Adipocyte (in vitro differentiated cells): ENCODE measurements at regions not wholly inside any gene's neighbourhood (a gene's known extent, or its start where the extent isn't known, plus 50 kb on each side); places are given as distances from the start of the nearest gene placed in this dataset.
"Not testable (repeated sequence)": the region's sequence is repeated elsewhere in the genome, so short reads cannot be mapped to it uniquely, and the experiment has no call there.

Experiments used
- DNase-seq: peaks from one replicate; pipeline ENCODE4 v3.0.0-alpha.2; 2015; ENCODE audit warnings: low read depth
- H3K27me3 ChIP-seq: replicated peaks from 2 replicates; pipeline ENCODE4 v1.7.0; 2013; ENCODE audit warnings: mild to moderate bottlenecking, low read length, moderate library complexity; ENCODE audit not compliant: control insufficient read depth, insufficient read depth
- H3K36me3 ChIP-seq: 2 replicates; pipeline ENCODE4 v1.7.0; 2013; ENCODE audit warnings: low read length, mild to moderate bottlenecking, moderate library complexity; ENCODE audit not compliant: control insufficient read depth, insufficient read depth, severe bottlenecking
- H3K4me1 ChIP-seq: 2 replicates; pipeline ENCODE4 v1.7.0; 2013; ENCODE audit warnings: mild to moderate bottlenecking, low read length, moderate library complexity; ENCODE audit not compliant: control insufficient read depth, insufficient read depth
- H3K4me3 ChIP-seq: 2 replicates; pipeline ENCODE4 v1.7.0; 2013; ENCODE audit warnings: mild to moderate bottlenecking, low read length, moderate library complexity
- H3K9ac ChIP-seq: 2 replicates; pipeline ENCODE4 v1.7.0; 2013; ENCODE audit warnings: mild to moderate bottlenecking, low read length, moderate library complexity
- H3K9me3 ChIP-seq: 2 replicates; pipeline ENCODE4 v1.7.0; 2013; ENCODE audit warnings: mild to moderate bottlenecking, low read length, moderate library complexity; ENCODE audit not compliant: control insufficient read depth

DNA sequence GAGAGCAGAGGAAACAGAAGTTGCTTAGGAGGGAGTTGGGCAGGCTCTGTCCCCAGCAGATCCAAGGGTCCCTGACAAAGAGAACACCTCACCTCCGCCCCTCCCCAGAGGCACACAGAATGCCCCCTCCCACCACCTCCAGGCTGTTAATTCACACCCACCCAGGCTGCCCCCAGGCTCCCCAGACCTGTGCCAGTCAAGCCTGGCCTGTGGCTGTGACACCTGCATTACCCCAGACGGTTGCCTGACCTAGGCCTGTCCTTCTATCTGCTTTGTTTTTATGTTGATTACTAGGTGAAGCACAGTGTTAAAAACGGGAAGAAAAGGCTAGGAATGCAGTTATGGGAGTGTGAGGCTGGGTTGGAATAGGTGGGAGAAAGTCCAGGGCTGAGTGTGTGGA is 250.8 kb upstream of the PLGLB2 start:
- not testable (repeated sequence) for H3K27me3 ChIP-seq, DNase-seq, H3K9ac ChIP-seq, H3K4me3 ChIP-seq, H3K9me3 ChIP-seq, H3K4me1 ChIP-seq, H3K36me3 ChIP-seq

- not testable (repeated sequence) for H3K36me3 ChIP-seq, H3K9me3 ChIP-seq, H3K9ac ChIP-seq, DNase-seq, H3K4me3 ChIP-seq, H3K4me1 ChIP-seq, H3K27me3 ChIP-seq
Observed at GRCh38 chr2:87497700-87498099, 250.2 kb upstream of the PLGLB2 start.

- H3K9me3 ChIP-seq, H3K4me1 ChIP-seq, H3K36me3 ChIP-seq, DNase-seq, H3K27me3 ChIP-seq: not testable (repeated sequence)
- H3K4me3 ChIP-seq, result peak overlapping the region; percentile 50
- H3K9ac ChIP-seq, result peak overlapping the region; percentile 42
Observed at GRCh38 chr2:87498169-87498853, 249.6 kb upstream of the PLGLB2 start.

- not testable (repeated sequence) for H3K9me3 ChIP-seq, DNase-seq, H3K4me1 ChIP-seq, H3K27me3 ChIP-seq, H3K36me3 ChIP-seq
- peak overlapping the region; percentile 42 for H3K9ac ChIP-seq
- peak overlapping the region; percentile 50 for H3K4me3 ChIP-seq
Observed at GRCh38 chr2:87498854-87499238, 249.0 kb upstream of the PLGLB2 start.

DNA sequence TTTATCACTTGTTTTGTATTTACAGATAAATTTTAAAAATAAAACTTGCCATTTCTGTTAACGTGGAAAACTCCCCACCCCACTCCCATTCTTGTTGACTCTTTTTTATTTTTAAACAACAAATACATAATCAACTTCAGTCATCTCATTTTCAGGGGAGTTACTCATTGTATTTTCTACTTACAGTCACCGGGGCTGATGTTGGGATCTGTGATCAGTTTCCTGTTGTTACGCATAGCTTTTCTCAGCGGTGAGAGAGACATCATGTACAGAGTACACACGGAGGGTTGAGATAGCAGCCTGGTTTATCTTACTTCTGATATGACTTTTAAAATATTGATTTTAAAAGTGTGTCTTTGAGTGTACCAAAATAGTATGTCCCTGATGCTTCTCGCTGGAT is 248.0 kb upstream of the PLGLB2 start:
- H3K9me3 ChIP-seq, H3K4me1 ChIP-seq, H3K36me3 ChIP-seq, H3K4me3 ChIP-seq, H3K27me3 ChIP-seq, DNase-seq, H3K9ac ChIP-seq: not testable (repeated sequence)

GRCh38 chr2:87500421-87500820 is 247.5 kb upstream of the PLGLB2 start:
- not testable (repeated sequence) for H3K4me3 ChIP-seq, H3K9ac ChIP-seq, H3K27me3 ChIP-seq, H3K9me3 ChIP-seq, H3K36me3 ChIP-seq, DNase-seq, H3K4me1 ChIP-seq

GRCh38 chr2:87500951-87501350 is 246.9 kb upstream of the PLGLB2 start:
- H3K27me3 ChIP-seq, H3K36me3 ChIP-seq, H3K4me1 ChIP-seq, DNase-seq, H3K9me3 ChIP-seq, H3K4me3 ChIP-seq, H3K9ac ChIP-seq: not testable (repeated sequence)

- not testable (repeated sequence) for DNase-seq, H3K36me3 ChIP-seq, H3K9me3 ChIP-seq, H3K4me1 ChIP-seq, H3K27me3 ChIP-seq, H3K9ac ChIP-seq, H3K4me3 ChIP-seq
Observed at GRCh38 chr2:87502948-87503347, 244.9 kb upstream of the PLGLB2 start.

DNA sequence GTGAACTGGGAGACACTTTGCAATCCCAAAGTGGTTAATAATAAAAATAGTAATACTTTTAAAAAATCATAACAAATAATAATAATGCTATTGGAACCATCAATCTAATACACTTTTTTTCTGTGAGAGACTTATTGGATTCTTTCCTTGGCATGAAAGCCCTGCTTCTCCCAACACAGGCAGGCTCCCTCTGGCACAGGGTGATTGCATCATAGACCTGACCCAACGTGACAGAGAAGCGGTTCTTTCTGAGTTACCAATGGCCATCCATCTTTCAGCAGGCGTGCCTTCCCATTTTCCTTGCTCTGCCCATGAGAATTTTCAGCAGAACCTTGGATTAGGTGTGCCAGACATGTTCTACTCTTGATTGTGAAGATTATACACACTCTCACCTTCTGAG is 242.6 kb upstream of the PLGLB2 start:
- not testable (repeated sequence) for H3K9me3 ChIP-seq, H3K27me3 ChIP-seq, H3K9ac ChIP-seq, H3K36me3 ChIP-seq, H3K4me3 ChIP-seq, H3K4me1 ChIP-seq, DNase-seq

GRCh38 chr2:87505909-87506308 is 242.0 kb upstream of the PLGLB2 start:
- H3K27me3 ChIP-seq, H3K9ac ChIP-seq, H3K9me3 ChIP-seq, DNase-seq, H3K4me1 ChIP-seq, H3K4me3 ChIP-seq, H3K36me3 ChIP-seq: not testable (repeated sequence)

DNA sequence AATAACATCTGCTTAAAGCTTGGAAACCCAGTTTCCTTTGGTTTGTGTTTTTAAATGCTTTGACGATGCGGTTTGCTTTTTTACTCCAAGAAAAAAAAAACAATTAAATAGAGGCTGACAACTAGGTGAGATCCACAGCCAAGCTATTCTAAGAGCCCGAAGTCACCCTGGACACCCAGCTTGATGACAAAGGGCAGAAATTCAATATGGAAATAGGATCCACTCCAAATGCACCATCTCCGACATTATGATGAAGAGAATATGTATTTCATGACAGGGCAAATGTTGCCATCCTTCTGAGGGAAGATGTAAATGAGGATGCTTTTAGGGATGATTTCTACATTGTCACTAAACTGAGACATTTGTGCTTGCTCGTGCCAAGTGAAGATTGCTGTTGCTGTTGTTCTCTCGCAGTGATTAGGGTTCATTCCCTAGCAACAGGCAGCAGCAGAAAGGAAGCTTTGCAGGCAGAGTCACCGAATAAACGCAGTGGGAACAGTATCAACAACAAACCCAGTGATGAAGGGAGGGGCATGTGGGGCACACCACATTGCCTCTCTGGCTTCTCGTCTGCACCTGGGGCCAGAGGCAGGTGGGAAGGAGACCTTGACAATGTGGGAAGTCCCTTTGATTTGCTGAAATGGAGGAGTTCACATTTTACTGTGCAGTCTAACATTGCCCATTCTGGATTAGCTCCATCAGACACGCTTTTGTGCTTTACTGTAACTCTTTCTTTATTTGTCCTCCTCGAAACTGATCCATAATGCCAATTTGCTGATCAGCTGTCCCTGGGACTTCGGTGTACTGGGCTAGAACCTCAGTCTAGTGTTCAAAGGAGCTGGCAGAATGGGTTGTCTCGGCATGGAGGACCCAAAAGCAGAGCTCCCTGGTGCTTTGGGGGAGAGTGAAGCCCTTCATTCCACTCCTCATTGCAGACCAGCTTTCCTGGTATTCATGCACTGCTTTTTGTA is 240.2 kb upstream of the PLGLB2 start:
- H3K9me3 ChIP-seq, H3K27me3 ChIP-seq, H3K36me3 ChIP-seq, H3K4me1 ChIP-seq, DNase-seq, H3K9ac ChIP-seq, H3K4me3 ChIP-seq: not testable (repeated sequence)
